H9 (cell line): ENCODE measurements at regions not wholly inside any gene's neighbourhood (a gene's known extent, or its start where the extent isn't known, plus 50 kb on each side); places are given as distances from the start of the nearest gene placed in this dataset.

ENCODE experiments used
- DNase-seq: peaks from one replicate; pipeline ENCODE4 v3.0.0-alpha.2; 2017
- H2AFZ ChIP-seq: one replicate; pipeline ENCODE4 v1.6.1; 2013; ENCODE audit warnings: mild to moderate bottlenecking, low read length, control low read depth, moderate library complexity
- H2AK5ac ChIP-seq: 2 replicates; pipeline ENCODE4 v1.6.1; 2013; ENCODE audit warnings: low read length, control low read depth, mixed read lengths; ENCODE audit not compliant: insufficient read length
- H2BK120ac ChIP-seq: one replicate; pipeline ENCODE4 v1.6.1; 2013; ENCODE audit warnings: low read depth, mild to moderate bottlenecking, low read length, control low read depth, inconsistent platforms; ENCODE audit not compliant: poor library complexity, severe bottlenecking
- H2BK12ac ChIP-seq: 2 replicates; pipeline ENCODE4 v1.6.1; 2013; ENCODE audit warnings: low read length, control low read depth, mixed read lengths, low read depth; ENCODE audit not compliant: insufficient read length
- H2BK15ac ChIP-seq: 2 replicates; pipeline ENCODE4 v1.6.1; 2013; ENCODE audit warnings: low read depth, low read length, control low read depth
- H2BK20ac ChIP-seq: one replicate; pipeline ENCODE4 v1.6.1; 2013; ENCODE audit warnings: low read depth, mild to moderate bottlenecking, low read length, control low read depth, inconsistent platforms; ENCODE audit not compliant: poor library complexity, severe bottlenecking
- H2BK5ac ChIP-seq: 2 replicates; pipeline ENCODE4 v1.6.1; 2013; ENCODE audit warnings: low read length, control low read depth, mixed read lengths; ENCODE audit not compliant: insufficient read length
- H3K14ac ChIP-seq: 2 replicates; pipeline ENCODE4 v1.6.1; 2013; ENCODE audit warnings: low read length, control low read depth; ENCODE audit not compliant: insufficient read depth
- H3K18ac ChIP-seq: 2 replicates; pipeline ENCODE4 v1.6.1; 2013; ENCODE audit warnings: low read depth, mild to moderate bottlenecking, mixed read lengths, low read length, control low read depth; ENCODE audit not compliant: insufficient read length
- H3K23ac ChIP-seq: 2 replicates; pipeline ENCODE4 v1.6.1; 2013; ENCODE audit warnings: low read length, control low read depth, mixed read lengths, low read depth; ENCODE audit not compliant: insufficient read length
- H3K23me2 ChIP-seq: 2 replicates; pipeline ENCODE4 v1.6.1; 2013; ENCODE audit warnings: low read depth, mild to moderate bottlenecking, mixed read lengths, low read length, control low read depth; ENCODE audit not compliant: insufficient read length, poor library complexity, severe bottlenecking
- H3K27ac ChIP-seq: 2 replicates; pipeline ENCODE4 v1.5.1; 2013; ENCODE audit warnings: low read length, control low read depth, mixed read lengths, low read depth; ENCODE audit not compliant: insufficient read length
- H3K27me3 ChIP-seq: 2 replicates; pipeline ENCODE4 v1.6.1; 2013; ENCODE audit warnings: low read length, control low read depth, inconsistent platforms; ENCODE audit not compliant: insufficient read depth
- H3K4ac ChIP-seq: 2 replicates; pipeline ENCODE4 v1.6.1; 2013; ENCODE audit warnings: low read depth, mild to moderate bottlenecking, control low read depth, inconsistent platforms, low read length, moderate library complexity
- H3K4me1 ChIP-seq: 2 replicates; pipeline ENCODE4 v1.6.1; 2013; ENCODE audit warnings: low read length, control low read depth, inconsistent platforms; ENCODE audit not compliant: insufficient read depth
- H3K4me2 ChIP-seq: 2 replicates; pipeline ENCODE4 v1.6.1; 2013; ENCODE audit warnings: low read length, control low read depth, mixed read lengths; ENCODE audit not compliant: insufficient read length, insufficient read depth
- H3K56ac ChIP-seq: 2 replicates; pipeline ENCODE4 v1.6.1; 2013; ENCODE audit warnings: low read depth, mild to moderate bottlenecking, mixed read lengths, low read length, control low read depth; ENCODE audit not compliant: insufficient read length
- H3K79me1 ChIP-seq: 2 replicates; pipeline ENCODE4 v1.6.1; 2013; ENCODE audit warnings: low read depth, mild to moderate bottlenecking, moderate library complexity, low read length, control low read depth, inconsistent platforms; ENCODE audit not compliant: insufficient read depth, poor library complexity, severe bottlenecking
- H3K79me2 ChIP-seq: 2 replicates; pipeline ENCODE4 v1.6.1; 2013; ENCODE audit warnings: low read length, control low read depth, inconsistent platforms; ENCODE audit not compliant: insufficient read depth
- H3K9ac ChIP-seq: 2 replicates; pipeline ENCODE4 v1.6.1; 2013; ENCODE audit warnings: low read length, control low read depth, mixed read lengths; ENCODE audit not compliant: insufficient read length; ENCODE audit errors: extremely low read depth
- H3K9me3 ChIP-seq: one replicate; pipeline ENCODE4 v1.6.1; 2013; ENCODE audit warnings: low read depth, low read length, inconsistent platforms; ENCODE audit not compliant: control insufficient read depth
- H3T11ph ChIP-seq: one replicate; pipeline ENCODE4 v1.6.1; 2013; ENCODE audit warnings: mild to moderate bottlenecking, low read length, control low read depth, inconsistent platforms
- H4K20me1 ChIP-seq: one replicate; pipeline ENCODE4 v1.6.1; 2013; ENCODE audit not compliant: control insufficient read depth, insufficient read length, insufficient read depth
- H4K5ac ChIP-seq: 2 replicates; pipeline ENCODE4 v1.6.1; 2013; ENCODE audit warnings: low read depth, mild to moderate bottlenecking, mixed read lengths, low read length, control low read depth; ENCODE audit not compliant: insufficient read length
- H4K8ac ChIP-seq: replicated peaks from 2 replicates; pipeline ENCODE4 v1.6.1; 2013; ENCODE audit warnings: low read length, control low read depth, mixed read lengths, low read depth; ENCODE audit not compliant: insufficient read length
- H4K91ac ChIP-seq: 2 replicates; pipeline ENCODE4 v1.6.1; 2013; ENCODE audit warnings: low read depth, mild to moderate bottlenecking, moderate library complexity, mixed read lengths, low read length, control low read depth; ENCODE audit not compliant: insufficient read length
- H3K27ac Mint-ChIP-seq, 3 experiments: 2 replicates in 2 of 3; 3 replicates in 1 of 3; pipeline ENCODE4 v1.8.0; 2020 to 2021; ENCODE audit warnings: mixed read lengths in 3 of 3, mild to moderate bottlenecking in 1 of 3, moderate library complexity in 1 of 3
- H3K27me3 Mint-ChIP-seq: 2 replicates; pipeline ENCODE4 v1.8.0; 2021; ENCODE audit warnings: low read depth, mild to moderate bottlenecking, moderate library complexity, mixed read lengths
- H3K36me3 Mint-ChIP-seq, 3 experiments: 2 replicates in 2 of 3; 3 replicates in 1 of 3; pipeline ENCODE4 v1.8.0; 2020 to 2021; ENCODE audit warnings: low read depth in 3 of 3, mixed read lengths in 3 of 3; ENCODE audit not compliant: insufficient read depth in 1 of 3
- H3K4me1 Mint-ChIP-seq, 2 experiments: 2 replicates each; pipeline ENCODE4 v1.8.0; 2020; ENCODE audit warnings: mixed read lengths in 2 of 2
- H3K4me3 Mint-ChIP-seq, 2 experiments: 2 replicates in 1 of 2; 3 replicates in 1 of 2; pipeline ENCODE4 v1.8.0; 2020 to 2021; ENCODE audit warnings: mild to moderate bottlenecking in 2 of 2, mixed read lengths in 2 of 2, moderate library complexity in 1 of 2
- H3K9me3 Mint-ChIP-seq, 2 experiments: 2 replicates in 1 of 2; 3 replicates in 1 of 2; pipeline ENCODE4 v1.8.0; 2020; ENCODE audit warnings: mild to moderate bottlenecking in 2 of 2, mixed read lengths in 2 of 2, moderate library complexity in 1 of 2
- WGBS: extraction: QIAGEN DNeasy Blood & Tissue Kit; methylation state at CpG from one replicate; pipeline ENCODE4 v1.1.7; 2013; ENCODE audit warnings: missing lambda C conversion rate, low lambda C conversion rate, mixed read lengths; ENCODE audit not compliant: insufficient read length; ENCODE audit errors: extremely low coverage; 5-methylcytosine and 5-hydroxymethylcytosine counted together
- TF ChIP-seq, protein P1 (sequence below): fragments of 200-600 bp; sonication (generic); conservative IDR thresholded peaks from 3 replicates; pipeline ENCODE4 v1.8.0; 2021; ENCODE audit warnings: antibody characterized with exemption, mild to moderate bottlenecking

DNA sequence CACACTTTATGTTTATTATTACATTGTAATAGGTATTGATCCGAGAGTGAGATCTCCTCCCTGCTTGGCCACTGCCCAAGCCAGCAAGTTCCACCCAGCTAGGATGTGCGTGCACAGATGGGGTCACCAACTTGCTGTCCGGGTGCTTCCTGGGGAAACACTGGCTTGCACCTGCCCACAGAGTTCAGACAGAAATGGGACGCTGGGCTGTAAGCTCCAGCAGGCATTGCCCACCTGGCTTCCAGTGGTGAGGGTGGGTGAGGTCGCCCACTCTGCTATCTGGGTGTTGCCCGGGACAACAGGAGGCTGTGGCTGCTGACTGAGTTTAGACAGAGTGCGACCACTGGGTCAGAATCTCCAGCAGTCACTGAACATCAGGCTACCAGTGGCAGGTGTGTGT, 289.8 kb upstream of the ANO3 start:
- Histone ChIP-seq H2AFZ (no peak overlapping the region), H3K4me2 (no peak overlapping the region), H4K91ac (no peak overlapping the region), H2BK20ac (no peak overlapping the region), H2BK120ac (no peak overlapping the region), H3K23me2 (no peaks in the 10 kb centered on the region), H2AK5ac (no peak overlapping the region), H3K56ac (no peak overlapping the region), H3K27me3 (no peaks in the 10 kb centered on the region), H3T11ph (no peak overlapping the region), H4K5ac (no peak overlapping the region), H3K18ac (no peak overlapping the region), H4K8ac (no peak overlapping the region), H3K79me2 (no peaks in the 10 kb centered on the region), H3K14ac (no peak overlapping the region), H3K79me1 (no peaks in the 10 kb centered on the region), H3K4ac (no peak overlapping the region), H3K4me1 (no peaks in the 10 kb centered on the region), H2BK12ac (no peak overlapping the region), H3K9me3 (no peaks in the 10 kb centered on the region), H2BK5ac (no peak overlapping the region), H4K20me1 (no peaks in the 10 kb centered on the region), H3K23ac (no peak overlapping the region), H2BK15ac (no peak overlapping the region), H3K27ac (no peak overlapping the region), H3K9ac (no peak overlapping the region)
- Mint-ChIP-seq H3K4me3 (no peak overlapping the region), H3K27ac (no peak overlapping the region), H3K27me3 (no peaks in the 10 kb centered on the region), H3K9me3 (no peaks in the 10 kb centered on the region), H3K36me3 (no peaks in the 10 kb centered on the region), H3K4me1 (no peaks in the 10 kb centered on the region)
- DNase-seq: no peak
- TF ChIP-seq, protein P1, sequence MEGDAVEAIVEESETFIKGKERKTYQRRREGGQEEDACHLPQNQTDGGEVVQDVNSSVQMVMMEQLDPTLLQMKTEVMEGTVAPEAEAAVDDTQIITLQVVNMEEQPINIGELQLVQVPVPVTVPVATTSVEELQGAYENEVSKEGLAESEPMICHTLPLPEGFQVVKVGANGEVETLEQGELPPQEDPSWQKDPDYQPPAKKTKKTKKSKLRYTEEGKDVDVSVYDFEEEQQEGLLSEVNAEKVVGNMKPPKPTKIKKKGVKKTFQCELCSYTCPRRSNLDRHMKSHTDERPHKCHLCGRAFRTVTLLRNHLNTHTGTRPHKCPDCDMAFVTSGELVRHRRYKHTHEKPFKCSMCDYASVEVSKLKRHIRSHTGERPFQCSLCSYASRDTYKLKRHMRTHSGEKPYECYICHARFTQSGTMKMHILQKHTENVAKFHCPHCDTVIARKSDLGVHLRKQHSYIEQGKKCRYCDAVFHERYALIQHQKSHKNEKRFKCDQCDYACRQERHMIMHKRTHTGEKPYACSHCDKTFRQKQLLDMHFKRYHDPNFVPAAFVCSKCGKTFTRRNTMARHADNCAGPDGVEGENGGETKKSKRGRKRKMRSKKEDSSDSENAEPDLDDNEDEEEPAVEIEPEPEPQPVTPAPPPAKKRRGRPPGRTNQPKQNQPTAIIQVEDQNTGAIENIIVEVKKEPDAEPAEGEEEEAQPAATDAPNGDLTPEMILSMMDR: no peak
- WGBS: no CpG with 5 or more reads among the region's 7 CpGs
